ENCODE measurements at regions not wholly inside any gene's neighbourhood (a gene's known extent, or its start where the extent isn't known, plus 50 kb on each side); places are given as distances from the start of the nearest gene placed in this dataset.

GRCh38 chr10:16314259-16314658, 122.6 kb upstream of the PTER start:
- H3K4me3 Mint-ChIP-seq (ENCODE audit: unreplicated experiment): no peak overlapping the region
- H3K36me3 Mint-ChIP-seq (ENCODE audit: unreplicated experiment): peaks cover 4% of the 10 kb centered on the region
- no peak for DNase-seq
- no peaks in the 10 kb centered on the region for H3K9me3 Mint-ChIP-seq (ENCODE audit: unreplicated experiment)
- no peaks in the 10 kb centered on the region for H3K4me1 Mint-ChIP-seq (ENCODE audit: low read depth, unreplicated experiment)
- no peak overlapping the region for H3K27ac Mint-ChIP-seq (ENCODE audit: unreplicated experiment)
- no peaks in the 10 kb centered on the region for H3K27me3 Mint-ChIP-seq (ENCODE audit: unreplicated experiment)
- TF ChIP-seq CTCF (IDR thresholded peaks at IDR 0.05; ENCODE audit: partially characterized antibody, unreplicated experiment): no peak

GRCh38 chr10:16316733-16317390, 119.9 kb upstream of the PTER start:
- H3K4me1 Mint-ChIP-seq (ENCODE audit: low read depth, unreplicated experiment): no peaks in the 10 kb centered on the region
- no peak overlapping the region for H3K4me3 Mint-ChIP-seq (ENCODE audit: unreplicated experiment)
- no peaks in the 10 kb centered on the region for H3K9me3 Mint-ChIP-seq (ENCODE audit: unreplicated experiment)
- no peak for DNase-seq
- H3K27me3 Mint-ChIP-seq (ENCODE audit: unreplicated experiment): no peaks in the 10 kb centered on the region
- H3K27ac Mint-ChIP-seq (ENCODE audit: unreplicated experiment): no peak overlapping the region
- no peaks in the 10 kb centered on the region for H3K36me3 Mint-ChIP-seq (ENCODE audit: unreplicated experiment)
- no peak for TF ChIP-seq CTCF (IDR thresholded peaks at IDR 0.05; ENCODE audit: partially characterized antibody, unreplicated experiment)

GRCh38 chr10:16341637-16342036, 95.2 kb upstream of the PTER start:
- no peaks in the 10 kb centered on the region for H3K4me1 Mint-ChIP-seq (ENCODE audit: low read depth, unreplicated experiment)
- H3K4me3 Mint-ChIP-seq (ENCODE audit: unreplicated experiment): no peak overlapping the region
- no peak for DNase-seq
- H3K27me3 Mint-ChIP-seq (ENCODE audit: unreplicated experiment): peaks cover 2% of the 10 kb centered on the region
- peaks cover 2% of the 10 kb centered on the region for H3K9me3 Mint-ChIP-seq (ENCODE audit: unreplicated experiment)
- TF ChIP-seq CTCF (IDR thresholded peaks at IDR 0.05; ENCODE audit: partially characterized antibody, unreplicated experiment): no peak
- no peak overlapping the region for H3K27ac Mint-ChIP-seq (ENCODE audit: unreplicated experiment)
- no peaks in the 10 kb centered on the region for H3K36me3 Mint-ChIP-seq (ENCODE audit: unreplicated experiment)

GRCh38 chr10:16348891-16349290, 87.9 kb upstream of the PTER start:
- no peak for TF ChIP-seq CTCF (IDR thresholded peaks at IDR 0.05; ENCODE audit: partially characterized antibody, unreplicated experiment)
- DNase-seq: no peak
- no peaks in the 10 kb centered on the region for H3K36me3 Mint-ChIP-seq (ENCODE audit: unreplicated experiment)
- peaks cover 1% of the 10 kb centered on the region for H3K9me3 Mint-ChIP-seq (ENCODE audit: unreplicated experiment)
- no peak overlapping the region for H3K27ac Mint-ChIP-seq (ENCODE audit: unreplicated experiment)
- H3K27me3 Mint-ChIP-seq (ENCODE audit: unreplicated experiment): no peaks in the 10 kb centered on the region
- H3K4me1 Mint-ChIP-seq (ENCODE audit: low read depth, unreplicated experiment): no peaks in the 10 kb centered on the region
- no peak overlapping the region for H3K4me3 Mint-ChIP-seq (ENCODE audit: unreplicated experiment)

- Mint-ChIP-seq H3K27ac (ENCODE audit: unreplicated experiment) (no peak overlapping the region), H3K9me3 (ENCODE audit: unreplicated experiment) (peaks cover 1% of the 10 kb centered on the region), H3K36me3 (ENCODE audit: unreplicated experiment) (no peaks in the 10 kb centered on the region), H3K27me3 (ENCODE audit: unreplicated experiment) (no peaks in the 10 kb centered on the region), H3K4me3 (ENCODE audit: unreplicated experiment) (no peak overlapping the region), H3K4me1 (ENCODE audit: low read depth, unreplicated experiment) (no peaks in the 10 kb centered on the region)
- TF ChIP-seq CTCF (IDR thresholded peaks at IDR 0.05; ENCODE audit: partially characterized antibody, unreplicated experiment): no peak
- DNase-seq: no peak
These were observed 84.7 kb upstream of the PTER start for GRCh38 chr10:16352146-16352545.

Measured in glutamatergic neuron (in vitro differentiated cells).